Endothelial cell (in vitro differentiated cells): ENCODE measurements at regions not wholly inside any gene's neighbourhood (a gene's known extent, or its start where the extent isn't known, plus 50 kb on each side); places are given as distances from the start of the nearest gene placed in this dataset.

Experiments used
- DNase-seq: peaks from one replicate; pipeline ENCODE4 v3.0.0; 2021; ENCODE audit warnings: low spot score
- H3K27ac Mint-ChIP-seq: one replicate; pipeline ENCODE4 v1.8.0; 2021; ENCODE audit warnings: mixed read lengths, inconsistent platforms; ENCODE audit not compliant: unreplicated experiment
- H3K27me3 Mint-ChIP-seq: one replicate; pipeline ENCODE4 v1.8.0; 2021; ENCODE audit warnings: mild to moderate bottlenecking, moderate library complexity, mixed read lengths, inconsistent platforms; ENCODE audit not compliant: unreplicated experiment
- H3K36me3 Mint-ChIP-seq: one replicate; pipeline ENCODE4 v1.8.0; 2021; ENCODE audit warnings: mild to moderate bottlenecking, low read depth, mixed read lengths, inconsistent platforms; ENCODE audit not compliant: unreplicated experiment
- H3K4me1 Mint-ChIP-seq: one replicate; pipeline ENCODE4 v1.8.0; 2021; ENCODE audit warnings: mild to moderate bottlenecking, mixed read lengths, inconsistent platforms; ENCODE audit not compliant: unreplicated experiment
- H3K4me3 Mint-ChIP-seq: one replicate; pipeline ENCODE4 v1.8.0; 2021; ENCODE audit warnings: mild to moderate bottlenecking, mixed read lengths, inconsistent platforms; ENCODE audit not compliant: unreplicated experiment
- H3K9me3 Mint-ChIP-seq: one replicate; pipeline ENCODE4 v1.8.0; 2021; ENCODE audit warnings: mixed read lengths, inconsistent platforms; ENCODE audit not compliant: unreplicated experiment
- TF ChIP-seq, protein P1 (sequence below): fragments of 200-600 bp; sonication (generic); IDR thresholded peaks from one replicate; pipeline ENCODE4 v1.5.0; 2021; ENCODE audit warnings: antibody characterized with exemption; ENCODE audit not compliant: unreplicated experiment

DNA sequence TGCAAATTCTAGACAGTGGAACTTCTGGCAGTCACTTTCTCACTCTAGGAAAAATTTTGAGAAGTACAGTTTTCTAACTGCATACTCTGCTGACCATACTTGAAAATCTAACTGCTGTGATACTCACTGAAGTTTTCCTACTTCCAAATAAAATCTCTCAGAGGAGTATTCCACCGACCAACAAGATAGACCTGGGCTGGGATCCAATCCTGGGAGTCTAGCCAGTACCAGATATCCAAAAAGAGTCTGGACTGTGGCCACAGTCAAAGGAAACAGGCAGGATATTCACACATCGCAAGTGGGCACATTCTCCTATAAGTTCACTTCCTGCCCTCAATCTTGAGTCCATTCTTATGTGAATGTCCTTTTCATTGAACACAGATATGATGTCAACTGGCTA lies 1138.7 kb upstream of the PCDH7 start:
- Mint-ChIP-seq H3K27me3 (no peaks in the 10 kb centered on the region), H3K36me3 (no peaks in the 10 kb centered on the region), H3K9me3 (no peaks in the 10 kb centered on the region), H3K27ac (no peak overlapping the region), H3K4me3 (no peak overlapping the region), H3K4me1 (peaks cover 3% of the 10 kb centered on the region)
- TF ChIP-seq, protein P1, sequence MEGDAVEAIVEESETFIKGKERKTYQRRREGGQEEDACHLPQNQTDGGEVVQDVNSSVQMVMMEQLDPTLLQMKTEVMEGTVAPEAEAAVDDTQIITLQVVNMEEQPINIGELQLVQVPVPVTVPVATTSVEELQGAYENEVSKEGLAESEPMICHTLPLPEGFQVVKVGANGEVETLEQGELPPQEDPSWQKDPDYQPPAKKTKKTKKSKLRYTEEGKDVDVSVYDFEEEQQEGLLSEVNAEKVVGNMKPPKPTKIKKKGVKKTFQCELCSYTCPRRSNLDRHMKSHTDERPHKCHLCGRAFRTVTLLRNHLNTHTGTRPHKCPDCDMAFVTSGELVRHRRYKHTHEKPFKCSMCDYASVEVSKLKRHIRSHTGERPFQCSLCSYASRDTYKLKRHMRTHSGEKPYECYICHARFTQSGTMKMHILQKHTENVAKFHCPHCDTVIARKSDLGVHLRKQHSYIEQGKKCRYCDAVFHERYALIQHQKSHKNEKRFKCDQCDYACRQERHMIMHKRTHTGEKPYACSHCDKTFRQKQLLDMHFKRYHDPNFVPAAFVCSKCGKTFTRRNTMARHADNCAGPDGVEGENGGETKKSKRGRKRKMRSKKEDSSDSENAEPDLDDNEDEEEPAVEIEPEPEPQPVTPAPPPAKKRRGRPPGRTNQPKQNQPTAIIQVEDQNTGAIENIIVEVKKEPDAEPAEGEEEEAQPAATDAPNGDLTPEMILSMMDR = no peak
- DNase-seq = no peak

DNA sequence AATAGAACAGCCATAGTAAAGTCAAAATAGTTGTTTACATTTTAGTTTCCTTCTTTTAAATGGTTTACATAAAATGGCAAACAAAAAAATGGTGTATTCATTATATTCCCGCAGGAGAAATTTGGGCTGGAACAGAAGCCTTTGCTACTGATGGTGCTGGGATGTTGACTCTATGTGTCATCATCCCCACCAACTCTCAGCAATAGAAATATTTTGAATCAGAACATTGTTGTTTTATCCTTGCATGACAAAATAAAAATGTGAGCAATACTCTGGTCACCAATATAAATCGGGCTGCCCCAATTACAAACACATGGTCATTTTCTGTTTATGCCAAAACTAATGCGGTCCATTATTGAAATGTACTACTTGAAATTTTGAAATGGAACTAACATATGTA lies 1131.6 kb upstream of the PCDH7 start:
- H3K9me3 Mint-ChIP-seq = no peaks in the 10 kb centered on the region
- TF ChIP-seq, protein P1 = no peak
- H3K36me3 Mint-ChIP-seq = peaks cover 4% of the 10 kb centered on the region
- no peak overlapping the region for H3K27ac Mint-ChIP-seq
- H3K4me1 Mint-ChIP-seq = no peaks in the 10 kb centered on the region
- no peak for DNase-seq
- no peak overlapping the region for H3K4me3 Mint-ChIP-seq
- H3K27me3 Mint-ChIP-seq = peaks cover 1% of the 10 kb centered on the region

DNA sequence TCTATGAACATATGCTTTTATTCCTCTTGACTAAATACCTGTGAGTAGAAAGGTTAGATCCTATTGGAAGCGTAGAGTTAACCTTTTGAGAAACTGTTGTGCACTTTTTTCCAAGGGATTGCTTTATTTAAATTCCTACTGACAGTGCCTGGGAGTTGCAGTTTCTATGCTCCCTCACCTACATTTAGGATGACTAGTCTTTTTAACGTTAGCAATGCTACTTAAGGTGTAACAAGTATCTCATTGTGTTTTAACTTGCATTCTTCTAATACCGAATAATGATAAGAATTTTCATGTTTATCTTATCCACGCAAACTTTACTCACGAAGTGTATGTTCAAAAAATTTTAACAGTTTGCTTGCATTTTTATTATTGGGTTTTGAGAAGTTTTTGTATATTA lies 1123.9 kb upstream of the PCDH7 start:
- no peak overlapping the region for H3K4me3 Mint-ChIP-seq
- TF ChIP-seq, protein P1 = no peak
- peaks cover 1% of the 10 kb centered on the region for H3K27me3 Mint-ChIP-seq
- no peak overlapping the region for H3K27ac Mint-ChIP-seq
- DNase-seq = no peak
- H3K4me1 Mint-ChIP-seq = no peaks in the 10 kb centered on the region
- no peaks in the 10 kb centered on the region for H3K36me3 Mint-ChIP-seq
- H3K9me3 Mint-ChIP-seq = no peaks in the 10 kb centered on the region

DNA sequence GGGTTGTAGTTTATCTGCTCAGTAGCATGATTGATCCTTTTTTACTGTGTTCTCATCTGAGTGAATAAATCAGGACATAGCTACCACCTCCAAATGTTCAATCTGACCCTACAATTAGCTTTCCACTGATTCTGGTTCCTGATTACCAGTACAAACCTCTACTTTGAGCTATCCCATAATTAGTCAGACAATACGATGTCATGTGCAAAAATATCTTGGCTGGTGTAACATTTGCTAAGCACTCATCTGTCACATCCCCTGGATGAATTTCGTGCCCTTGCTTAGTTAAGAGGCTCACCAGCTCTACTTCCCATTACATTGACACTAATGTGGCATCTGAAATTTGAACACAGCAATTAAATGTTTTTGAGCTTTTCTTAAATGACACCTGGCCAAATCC lies 1101.0 kb upstream of the PCDH7 start:
- TF ChIP-seq, protein P1 = no peak
- Mint-ChIP-seq H3K4me1 (no peaks in the 10 kb centered on the region), H3K9me3 (no peaks in the 10 kb centered on the region), H3K27me3 (no peaks in the 10 kb centered on the region), H3K36me3 (no peaks in the 10 kb centered on the region), H3K4me3 (no peak overlapping the region), H3K27ac (no peak overlapping the region)
- DNase-seq = no peak

DNA sequence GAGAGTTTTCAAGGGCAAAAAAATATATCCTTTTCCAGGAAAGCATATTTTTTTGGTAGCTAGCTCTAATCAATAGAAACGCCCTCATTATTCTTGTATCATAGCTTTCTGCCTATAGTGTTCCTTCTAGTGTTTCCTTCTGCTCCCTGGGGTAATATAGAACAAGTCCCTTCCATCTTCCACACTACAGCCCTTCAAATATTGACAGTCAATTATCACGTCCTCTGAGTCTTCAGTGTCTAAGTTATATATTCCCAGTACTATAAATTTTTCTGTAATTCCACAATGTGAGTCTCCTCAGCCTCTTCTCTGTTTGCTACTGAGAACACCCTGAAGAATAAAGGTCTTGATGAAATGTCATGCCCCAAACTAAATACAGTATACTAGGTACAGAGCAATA lies 1088.0 kb upstream of the PCDH7 start:
- TF ChIP-seq, protein P1 = no peak

More for the DNA sequence above, 1088.0 kb upstream of the PCDH7 start:
- Mint-ChIP-seq H3K27me3 (no peaks in the 10 kb centered on the region), H3K4me3 (no peak overlapping the region), H3K27ac (no peak overlapping the region), H3K9me3 (no peaks in the 10 kb centered on the region), H3K36me3 (no peaks in the 10 kb centered on the region), H3K4me1 (no peaks in the 10 kb centered on the region)
- no peak for DNase-seq
